Tibial nerve (tissue), 4 donors: ENCODE measurements at regions not wholly inside any gene's neighbourhood (a gene's known extent, or its start where the extent isn't known, plus 50 kb on each side); places are given as distances from the start of the nearest gene placed in this dataset.
A peak's percentile ranks its signal among the peaks of the same experiment; 100 is the strongest.

Source experiments
- DNase-seq, 2 donors: peaks; one replicate each; pipeline ENCODE4 v3.0.0-alpha.2; 2019; ENCODE audit warnings: low spot score in 2 of 2
- H3K27ac ChIP-seq, 4 donors: fragments of 200-600 bp; sonication (generic) in 3 of 4; one replicate each; pipeline ENCODE4 v1.5.1; 2017 to 2019; ENCODE audit warnings: mild to moderate bottlenecking in 1 of 4
- H3K27me3 ChIP-seq, 2 donors: fragments of 200-600 bp; sonication (generic) in 1 of 2; one replicate each; pipeline versions ENCODE4 v1.5.1 to v1.6.0; 2017 to 2019
- H3K36me3 ChIP-seq, 3 donors: fragments of 200-600 bp; sonication (generic); one replicate each; pipeline ENCODE4 v1.5.1; 2018 to 2019
- H3K4me1 ChIP-seq, 4 donors: fragments of 200-600 bp; sonication (generic) in 3 of 4; one replicate each; pipeline ENCODE4 v1.5.1; 2017 to 2019
- H3K4me3 ChIP-seq, 4 donors: fragments of 200-600 bp; sonication (generic) in 3 of 4; one replicate each; pipeline ENCODE4 v1.5.1; 2017 to 2019; ENCODE audit warnings: mild to moderate bottlenecking in 1 of 4, moderate library complexity in 1 of 4
- H3K9me3 ChIP-seq, 4 donors: fragments of 200-600 bp; sonication (generic) in 3 of 4; one replicate each; pipeline ENCODE4 v1.5.1; 2017 to 2019
- EP300 ChIP-seq, 2 donors: sonication (generic); formaldehyde crosslinking; IDR thresholded peaks; one replicate each; pipeline ENCODE4 v1.6.1; 2017; ENCODE audit warnings: antibody characterized with exemption in 2 of 2, mild to moderate bottlenecking in 1 of 2
- POLR2A ChIP-seq, 2 donors: fragments of 450-650 bp; IDR thresholded peaks; one replicate each; pipeline ENCODE4 v1.6.1; 2017; ENCODE audit warnings: antibody characterized with exemption in 2 of 2, mild to moderate bottlenecking in 2 of 2, moderate library complexity in 2 of 2
- WGBS, 2 donors: methylation state at CpG; one replicate each; pipeline ENCODE4 v1.1.5; 2018; 5-methylcytosine and 5-hydroxymethylcytosine counted together
- TF ChIP-seq, protein P1 (sequence below), 5 experiments: fragments of 200-600 bp in 3 of 5; fragments of 450-650 bp in 2 of 5; sonication (generic) in 3 of 5; IDR thresholded peaks; one replicate each; pipeline ENCODE4 v1.5.1; 2016 to 2019; ENCODE audit warnings: antibody characterized with exemption in 5 of 5, mild to moderate bottlenecking in 3 of 5, moderate library complexity in 2 of 5

DNA sequence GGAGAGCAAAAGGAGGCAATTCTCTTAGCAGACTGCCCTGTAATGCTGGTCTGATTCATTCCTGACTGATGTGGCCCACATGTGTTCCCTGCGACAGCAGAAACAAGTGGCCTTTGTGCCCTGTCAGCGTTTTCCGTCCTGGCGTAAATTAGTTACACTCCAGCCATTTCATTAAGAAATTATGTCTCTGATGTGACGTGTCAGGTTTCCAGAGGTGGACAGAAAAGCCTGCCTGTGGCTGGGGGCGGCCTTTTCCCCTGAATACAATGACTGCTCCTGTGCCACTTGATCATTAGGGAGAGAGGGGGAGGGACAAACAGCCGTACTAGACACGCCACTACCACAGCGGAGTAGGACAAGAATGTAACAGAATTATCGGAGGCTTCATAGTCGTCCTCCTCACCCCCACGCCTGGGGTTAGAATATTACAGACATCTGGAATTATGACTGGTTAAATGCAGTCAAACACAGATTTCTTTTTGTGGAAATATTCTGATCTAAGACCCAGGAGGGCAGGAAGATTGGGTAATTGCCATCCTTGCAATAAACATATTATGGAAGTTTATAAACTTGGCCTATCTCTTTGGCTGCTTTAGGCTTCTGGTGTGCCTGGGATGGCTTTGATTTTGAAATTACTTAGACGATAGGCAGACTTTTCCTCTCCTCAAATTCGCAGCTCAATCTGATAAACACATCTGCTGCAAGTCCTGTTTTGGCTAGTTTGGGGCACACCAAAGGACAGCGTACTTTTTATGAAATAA, 146.2 kb upstream of the BCOR start:
- Histone ChIP-seq H3K27ac (peak overlapping the region in 2 of 4 donors; percentile 4 to 26), H3K27me3 (no peaks in the 10 kb centered on the region), H3K9me3 (no peaks in the 10 kb centered on the region), H3K36me3 (no peaks in the 10 kb centered on the region), H3K4me1 (peaks cover 0 to 13% (median 0%) of the 10 kb centered on the region in 4 donors), H3K4me3 (no peak overlapping the region)
- no peak for DNase-seq
- TF ChIP-seq, protein P1, sequence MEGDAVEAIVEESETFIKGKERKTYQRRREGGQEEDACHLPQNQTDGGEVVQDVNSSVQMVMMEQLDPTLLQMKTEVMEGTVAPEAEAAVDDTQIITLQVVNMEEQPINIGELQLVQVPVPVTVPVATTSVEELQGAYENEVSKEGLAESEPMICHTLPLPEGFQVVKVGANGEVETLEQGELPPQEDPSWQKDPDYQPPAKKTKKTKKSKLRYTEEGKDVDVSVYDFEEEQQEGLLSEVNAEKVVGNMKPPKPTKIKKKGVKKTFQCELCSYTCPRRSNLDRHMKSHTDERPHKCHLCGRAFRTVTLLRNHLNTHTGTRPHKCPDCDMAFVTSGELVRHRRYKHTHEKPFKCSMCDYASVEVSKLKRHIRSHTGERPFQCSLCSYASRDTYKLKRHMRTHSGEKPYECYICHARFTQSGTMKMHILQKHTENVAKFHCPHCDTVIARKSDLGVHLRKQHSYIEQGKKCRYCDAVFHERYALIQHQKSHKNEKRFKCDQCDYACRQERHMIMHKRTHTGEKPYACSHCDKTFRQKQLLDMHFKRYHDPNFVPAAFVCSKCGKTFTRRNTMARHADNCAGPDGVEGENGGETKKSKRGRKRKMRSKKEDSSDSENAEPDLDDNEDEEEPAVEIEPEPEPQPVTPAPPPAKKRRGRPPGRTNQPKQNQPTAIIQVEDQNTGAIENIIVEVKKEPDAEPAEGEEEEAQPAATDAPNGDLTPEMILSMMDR (IDR thresholded peaks at IDR 0.05) = no peak
- TF ChIP-seq POLR2A (IDR thresholded peaks at IDR 0.05) (no peak), EP300 (IDR thresholded peaks at IDR 0.05) (no peak)
- 56 to 60% methylated on average over 15 of the region's 15 CpGs for WGBS, 2 donors

DNA sequence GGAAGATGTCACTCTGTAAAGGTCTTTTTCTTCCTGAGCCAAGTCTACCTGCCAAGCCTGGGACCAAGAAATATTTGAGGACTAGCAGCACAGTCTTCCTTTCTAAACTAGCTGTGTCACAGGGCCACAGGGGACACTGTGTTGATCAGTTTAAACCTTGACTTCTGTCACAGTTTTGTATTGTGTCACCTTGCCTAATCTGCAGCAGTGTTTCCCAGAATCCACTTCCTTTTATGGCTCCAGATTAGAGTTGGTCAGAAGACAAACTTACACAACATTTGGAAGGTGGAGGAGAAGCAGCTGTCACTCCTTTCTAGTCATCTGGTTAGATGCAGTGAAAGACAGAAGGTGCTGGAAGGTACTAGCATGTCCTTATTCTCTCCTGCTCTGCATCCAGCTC, 143.1 kb upstream of the BCOR start:
- peaks cover 0 to 10% (median 0%) of the 10 kb centered on the region in 4 donors for H3K4me1 ChIP-seq
- H3K4me3 ChIP-seq = no peak overlapping the region
- H3K9me3 ChIP-seq = no peaks in the 10 kb centered on the region
- no peaks in the 10 kb centered on the region for H3K36me3 ChIP-seq
- no peak overlapping the region for H3K27ac ChIP-seq
- no peak for DNase-seq
- no peak for TF ChIP-seq EP300 (IDR thresholded peaks at IDR 0.05)
- TF ChIP-seq, protein P1 (IDR thresholded peaks at IDR 0.05) = no peak
- TF ChIP-seq POLR2A (IDR thresholded peaks at IDR 0.05) = no peak
- no peaks in the 10 kb centered on the region for H3K27me3 ChIP-seq

DNA sequence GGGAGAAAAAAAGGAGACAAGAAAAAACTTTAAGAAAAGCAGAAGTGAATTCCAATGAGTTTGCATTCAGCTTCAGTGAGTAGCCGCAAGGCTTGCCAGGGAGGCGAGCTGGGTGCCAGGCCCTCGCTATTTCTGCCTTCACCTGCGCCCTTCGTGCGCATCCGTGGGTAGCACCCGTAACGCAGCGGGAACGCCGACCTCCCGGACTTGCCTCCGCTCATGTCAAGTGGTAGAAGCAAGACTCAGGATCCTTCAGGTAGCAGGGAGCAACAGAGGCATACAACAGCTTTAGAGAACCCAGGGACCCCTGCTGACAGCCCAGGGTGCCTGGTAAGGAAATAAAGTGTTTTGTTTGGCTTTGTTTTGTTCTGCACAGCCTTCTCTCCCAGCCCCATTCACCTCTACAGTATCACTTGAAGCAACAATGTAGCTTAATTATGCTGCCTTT, 140.0 kb upstream of the BCOR start:
- WGBS, 2 donors = 63 to 77% methylated on average over 7 to 14 of the region's 14 CpGs
- H3K36me3 ChIP-seq = no peaks in the 10 kb centered on the region
- no peaks in the 10 kb centered on the region for H3K9me3 ChIP-seq
- no peaks in the 10 kb centered on the region for H3K4me1 ChIP-seq
- no peak overlapping the region for H3K4me3 ChIP-seq
- DNase-seq = no peak
- H3K27me3 ChIP-seq = no peaks in the 10 kb centered on the region
- TF ChIP-seq EP300 (IDR thresholded peaks at IDR 0.05) = no peak
- TF ChIP-seq, protein P1 (IDR thresholded peaks at IDR 0.05) = no peak
- no peak for TF ChIP-seq POLR2A (IDR thresholded peaks at IDR 0.05)
- H3K27ac ChIP-seq = no peak overlapping the region

DNA sequence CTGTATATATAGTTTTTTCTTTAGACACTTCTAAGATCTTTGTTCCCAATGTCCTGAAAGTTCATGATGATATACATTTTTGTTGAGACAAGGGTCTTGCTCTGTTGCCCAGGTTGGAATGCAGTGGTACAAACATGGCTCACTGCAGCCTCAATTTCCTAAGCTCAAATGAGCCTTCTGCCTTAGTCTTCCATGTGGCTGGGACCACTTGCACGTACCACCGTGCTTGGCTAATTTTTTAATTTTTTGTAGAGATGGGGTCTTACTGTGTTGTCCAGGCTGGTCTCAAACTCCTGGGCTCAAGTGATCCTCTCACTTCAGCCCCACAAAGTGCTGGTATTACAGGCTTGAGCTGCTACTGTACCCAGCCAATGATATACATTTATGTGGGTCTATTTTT, 132.9 kb upstream of the BCOR start:
- Histone ChIP-seq H3K4me3 (no peak overlapping the region), H3K27ac (no peak overlapping the region), H3K36me3 (no peaks in the 10 kb centered on the region), H3K27me3 (no peaks in the 10 kb centered on the region), H3K9me3 (no peaks in the 10 kb centered on the region), H3K4me1 (no peaks in the 10 kb centered on the region)
- DNase-seq = no peak
- no peak for TF ChIP-seq POLR2A (IDR thresholded peaks at IDR 0.05)
- TF ChIP-seq, protein P1 (IDR thresholded peaks at IDR 0.05) = no peak
- WGBS, 2 donors = 91 to 100% methylated on average over 2 of the region's 2 CpGs

DNA sequence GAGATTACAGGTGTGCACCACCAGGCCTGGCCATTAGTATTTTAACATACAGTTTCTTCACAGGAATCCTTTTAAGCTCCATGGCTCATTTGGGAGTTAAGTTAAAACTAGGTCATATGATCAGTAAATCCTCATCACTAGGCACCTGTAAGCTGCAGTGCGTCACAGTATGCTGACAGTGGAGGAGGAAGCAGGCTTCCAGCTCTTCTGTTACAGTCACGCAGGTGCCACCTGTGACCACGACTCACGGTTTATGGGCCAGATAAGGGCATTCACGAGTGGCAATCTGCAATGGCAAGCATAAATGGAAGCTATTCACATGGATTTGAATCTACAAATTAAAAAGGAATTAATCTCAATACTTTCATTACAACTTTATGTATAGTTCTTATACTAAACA, 129.4 kb upstream of the BCOR start:
- Histone ChIP-seq H3K27ac (no peak overlapping the region), H3K9me3 (peaks cover 0 to 5% (median 0%) of the 10 kb centered on the region in 4 donors), H3K27me3 (no peaks in the 10 kb centered on the region), H3K36me3 (no peaks in the 10 kb centered on the region), H3K4me3 (no peak overlapping the region), H3K4me1 (no peaks in the 10 kb centered on the region)
- DNase-seq = no peak
- 88 to 92% methylated on average over 5 of the region's 5 CpGs for WGBS, 2 donors
- TF ChIP-seq, protein P1 (IDR thresholded peaks at IDR 0.05) = no peak
- no peak for TF ChIP-seq POLR2A (IDR thresholded peaks at IDR 0.05)
- no peak for TF ChIP-seq EP300 (IDR thresholded peaks at IDR 0.05)
